Spleen (tissue), 7 donors: ENCODE measurements at regions not wholly inside any gene's neighbourhood (a gene's known extent, or its start where the extent isn't known, plus 50 kb on each side); places are given as distances from the start of the nearest gene placed in this dataset.

ENCODE experiments used
- POLR2A ChIP-seq, 3 donors: fragments of 450-650 bp; IDR thresholded peaks; one replicate each; pipeline ENCODE4 v1.5.1; 2017; ENCODE audit warnings: antibody characterized with exemption in 3 of 3, mild to moderate bottlenecking in 1 of 3
- POLR2AphosphoS5 ChIP-seq, 3 donors: sonication (generic); formaldehyde crosslinking; IDR thresholded peaks; one replicate each; pipeline ENCODE4 v1.5.1; 2017; ENCODE audit warnings: antibody characterized with exemption in 3 of 3
- TF ChIP-seq, protein P1 (sequence below), 11 experiments: fragments of 200-600 bp in 7 of 11; fragments of 450-650 bp in 4 of 11; sonication (generic) in 4 of 11; IDR thresholded peaks in 8 of 11; conservative IDR thresholded peaks in 3 of 11; 1 replicate in 7 of 11; 2 replicates in 4 of 11; pipeline versions ENCODE4 v1.4.0 to v1.8.0; 2016 to 2021; ENCODE audit warnings: antibody characterized with exemption in 11 of 11, inconsistent platforms in 4 of 11, mild to moderate bottlenecking in 1 of 11
- donor health status: DM: no; HTN: no; CAD: no; lungs with moderate emphysema.
- donor health status: DM: no; HTN: no; CAD: no.
- donor health status: DM: no; HTN: no; CAD: no.

- TF ChIP-seq, protein P1, sequence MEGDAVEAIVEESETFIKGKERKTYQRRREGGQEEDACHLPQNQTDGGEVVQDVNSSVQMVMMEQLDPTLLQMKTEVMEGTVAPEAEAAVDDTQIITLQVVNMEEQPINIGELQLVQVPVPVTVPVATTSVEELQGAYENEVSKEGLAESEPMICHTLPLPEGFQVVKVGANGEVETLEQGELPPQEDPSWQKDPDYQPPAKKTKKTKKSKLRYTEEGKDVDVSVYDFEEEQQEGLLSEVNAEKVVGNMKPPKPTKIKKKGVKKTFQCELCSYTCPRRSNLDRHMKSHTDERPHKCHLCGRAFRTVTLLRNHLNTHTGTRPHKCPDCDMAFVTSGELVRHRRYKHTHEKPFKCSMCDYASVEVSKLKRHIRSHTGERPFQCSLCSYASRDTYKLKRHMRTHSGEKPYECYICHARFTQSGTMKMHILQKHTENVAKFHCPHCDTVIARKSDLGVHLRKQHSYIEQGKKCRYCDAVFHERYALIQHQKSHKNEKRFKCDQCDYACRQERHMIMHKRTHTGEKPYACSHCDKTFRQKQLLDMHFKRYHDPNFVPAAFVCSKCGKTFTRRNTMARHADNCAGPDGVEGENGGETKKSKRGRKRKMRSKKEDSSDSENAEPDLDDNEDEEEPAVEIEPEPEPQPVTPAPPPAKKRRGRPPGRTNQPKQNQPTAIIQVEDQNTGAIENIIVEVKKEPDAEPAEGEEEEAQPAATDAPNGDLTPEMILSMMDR (IDR thresholded peaks at IDR 0.05 in 8 of 11, conservative IDR thresholded peaks at IDR 0.05 in 3 of 11), result no peak
- TF ChIP-seq POLR2A (IDR thresholded peaks at IDR 0.05) (no peak), POLR2AphosphoS5 (IDR thresholded peaks at IDR 0.05) (no peak)
These were observed 214.7 kb upstream of the FLRT2 start for GRCh38 chr14:85315290-85315689.
